ENCODE measurements at regions not wholly inside any gene's neighbourhood (a gene's known extent, or its start where the extent isn't known, plus 50 kb on each side); places are given as distances from the start of the nearest gene placed in this dataset.

DNA sequence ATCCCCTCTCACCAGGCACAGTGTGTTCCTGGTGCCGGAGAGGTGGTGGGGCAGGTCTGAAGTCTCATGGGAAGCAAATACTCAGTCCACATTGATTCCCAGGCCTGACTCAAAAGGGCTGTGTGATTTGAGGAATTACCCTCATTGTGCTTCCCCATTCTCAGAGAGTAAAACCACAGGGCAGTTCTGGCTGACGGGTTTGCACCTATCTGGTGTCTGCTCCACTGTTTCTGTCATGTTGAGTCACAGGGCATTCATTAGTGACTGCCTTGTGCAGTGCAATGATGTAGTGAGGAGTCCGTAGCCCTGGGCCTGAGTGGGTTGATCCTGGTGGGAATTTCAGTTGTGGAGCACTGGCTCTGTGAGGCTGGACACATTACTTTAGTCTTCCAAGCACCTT lies 85.2 kb upstream of the ARHGAP20 start:
- H3K27ac ChIP-seq, result no peak overlapping the region
- no peak for DNase-seq (ENCODE audit: low spot score)

DNA sequence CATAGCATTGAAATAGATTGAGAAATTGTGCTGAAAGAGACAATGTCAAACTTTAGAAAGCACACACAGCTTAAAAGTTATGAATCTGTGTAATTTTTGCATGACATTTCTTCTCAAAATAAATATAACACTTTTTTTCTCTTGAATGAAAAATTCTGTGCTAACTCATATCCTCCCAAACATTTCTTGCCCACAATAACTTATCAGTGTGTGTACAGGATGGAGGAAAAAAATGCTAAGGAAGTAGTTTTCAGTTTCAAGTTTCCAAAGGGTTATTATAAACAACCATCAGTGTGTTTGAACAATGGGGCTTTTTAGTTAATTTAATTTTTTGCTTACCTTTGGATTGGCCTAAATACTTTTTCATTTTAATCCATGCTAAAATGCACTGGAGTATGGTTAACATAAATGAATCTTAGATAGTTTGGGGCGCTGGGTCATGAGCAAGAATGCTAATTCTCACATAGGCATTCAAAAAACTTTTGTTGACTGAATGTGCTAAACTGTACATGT lies 82.9 kb upstream of the ARHGAP20 start:
- Histone ChIP-seq H3K4me3 (no peak overlapping the region), H3K27me3 (no peaks in the 10 kb centered on the region), H3K27ac (no peak overlapping the region), H3K4me1 (no peaks in the 10 kb centered on the region), H3K36me3 (no peaks in the 10 kb centered on the region), H3K9me3 (no peaks in the 10 kb centered on the region)
- TF ChIP-seq, protein P1, sequence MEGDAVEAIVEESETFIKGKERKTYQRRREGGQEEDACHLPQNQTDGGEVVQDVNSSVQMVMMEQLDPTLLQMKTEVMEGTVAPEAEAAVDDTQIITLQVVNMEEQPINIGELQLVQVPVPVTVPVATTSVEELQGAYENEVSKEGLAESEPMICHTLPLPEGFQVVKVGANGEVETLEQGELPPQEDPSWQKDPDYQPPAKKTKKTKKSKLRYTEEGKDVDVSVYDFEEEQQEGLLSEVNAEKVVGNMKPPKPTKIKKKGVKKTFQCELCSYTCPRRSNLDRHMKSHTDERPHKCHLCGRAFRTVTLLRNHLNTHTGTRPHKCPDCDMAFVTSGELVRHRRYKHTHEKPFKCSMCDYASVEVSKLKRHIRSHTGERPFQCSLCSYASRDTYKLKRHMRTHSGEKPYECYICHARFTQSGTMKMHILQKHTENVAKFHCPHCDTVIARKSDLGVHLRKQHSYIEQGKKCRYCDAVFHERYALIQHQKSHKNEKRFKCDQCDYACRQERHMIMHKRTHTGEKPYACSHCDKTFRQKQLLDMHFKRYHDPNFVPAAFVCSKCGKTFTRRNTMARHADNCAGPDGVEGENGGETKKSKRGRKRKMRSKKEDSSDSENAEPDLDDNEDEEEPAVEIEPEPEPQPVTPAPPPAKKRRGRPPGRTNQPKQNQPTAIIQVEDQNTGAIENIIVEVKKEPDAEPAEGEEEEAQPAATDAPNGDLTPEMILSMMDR (IDR thresholded peaks at IDR 0.05), result no peak
- DNase-seq (ENCODE audit: low spot score), result no peak

More for the DNA sequence above, 85.2 kb upstream of the ARHGAP20 start:
- Histone ChIP-seq H3K27me3 (no peaks in the 10 kb centered on the region), H3K4me1 (no peaks in the 10 kb centered on the region), H3K4me3 (no peak overlapping the region), H3K9me3 (no peaks in the 10 kb centered on the region), H3K36me3 (no peaks in the 10 kb centered on the region)
- TF ChIP-seq, protein P1 (IDR thresholded peaks at IDR 0.05), result no peak

DNA sequence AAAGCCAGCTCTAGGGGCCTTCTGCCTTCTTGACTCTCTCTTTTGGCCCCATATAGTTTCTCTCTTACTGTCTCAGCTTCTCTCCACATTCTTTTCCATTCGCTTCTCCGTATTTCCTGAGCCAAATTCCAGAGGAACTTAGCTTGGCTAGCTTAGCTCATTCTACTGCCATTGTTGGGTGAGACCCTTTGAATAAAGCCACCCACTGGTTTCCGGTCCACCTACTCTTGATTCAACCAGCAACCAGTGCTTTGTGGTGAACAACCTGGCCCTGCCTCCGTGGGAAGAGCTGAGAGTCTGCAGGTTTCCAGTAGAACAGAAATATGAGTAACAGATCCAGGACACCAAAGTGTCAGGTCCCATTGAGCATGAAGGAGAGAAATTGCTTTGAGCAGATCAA lies 81.3 kb upstream of the ARHGAP20 start:
- TF ChIP-seq, protein P1 (IDR thresholded peaks at IDR 0.05), result no peak
- Histone ChIP-seq H3K4me3 (no peak overlapping the region), H3K36me3 (no peaks in the 10 kb centered on the region), H3K27ac (no peak overlapping the region), H3K27me3 (no peaks in the 10 kb centered on the region), H3K9me3 (no peaks in the 10 kb centered on the region), H3K4me1 (no peaks in the 10 kb centered on the region)
- no peak for DNase-seq (ENCODE audit: low spot score)

DNA sequence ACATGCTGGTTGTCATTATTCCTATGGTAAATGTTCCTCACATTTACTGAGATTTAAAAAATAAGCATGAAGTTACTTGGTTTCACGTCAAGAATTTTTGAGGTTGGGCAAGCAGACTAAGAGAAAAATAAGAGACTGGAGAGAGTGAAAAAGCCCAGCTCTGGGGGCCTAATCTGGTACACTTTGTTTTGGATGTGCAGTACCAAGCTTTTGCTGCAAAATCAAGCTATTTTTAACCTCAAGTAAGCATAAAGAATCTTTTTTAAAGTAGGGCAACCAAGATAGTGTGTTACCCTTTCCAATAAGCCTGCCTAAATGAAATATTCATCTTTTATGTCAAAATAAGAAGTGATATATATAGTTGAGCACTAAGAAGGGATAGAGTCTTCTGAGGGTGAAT lies 79.4 kb upstream of the ARHGAP20 start:
- TF ChIP-seq, protein P1 (IDR thresholded peaks at IDR 0.05), result no peak
- DNase-seq (ENCODE audit: low spot score), result no peak

DNA sequence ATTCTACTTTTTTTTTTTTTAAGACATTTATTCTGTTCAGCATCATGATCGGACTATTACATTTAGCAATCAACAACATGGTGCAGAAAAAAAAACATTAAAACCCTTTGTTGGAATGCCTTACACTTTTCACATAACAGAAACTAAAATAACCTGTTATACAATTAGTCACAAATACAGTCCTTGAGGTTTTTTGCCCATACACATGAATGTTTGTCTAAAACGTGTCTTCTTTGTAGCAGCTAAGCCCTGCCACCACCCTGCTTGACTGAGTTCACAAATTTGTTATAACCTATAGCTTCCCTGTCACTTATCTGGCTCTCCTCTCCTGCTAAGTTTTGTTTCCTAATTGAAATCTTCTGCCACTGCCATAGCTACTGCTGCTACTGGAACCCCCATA lies 75.4 kb upstream of the ARHGAP20 start:
- Histone ChIP-seq H3K9me3 (peaks cover 0 to 8% of the 10 kb centered on the region in 2 donors), H3K36me3 (no peaks in the 10 kb centered on the region), H3K27ac (no peak overlapping the region), H3K27me3 (no peaks in the 10 kb centered on the region), H3K4me1 (no peaks in the 10 kb centered on the region), H3K4me3 (no peak overlapping the region)
- DNase-seq (ENCODE audit: low spot score), result no peak
- TF ChIP-seq, protein P1 (IDR thresholded peaks at IDR 0.05), result no peak

More for the DNA sequence above, 79.4 kb upstream of the ARHGAP20 start:
- Histone ChIP-seq H3K27me3 (no peaks in the 10 kb centered on the region), H3K27ac (no peak overlapping the region), H3K4me3 (no peak overlapping the region), H3K36me3 (no peaks in the 10 kb centered on the region), H3K4me1 (no peaks in the 10 kb centered on the region), H3K9me3 (no peaks in the 10 kb centered on the region)

DNA sequence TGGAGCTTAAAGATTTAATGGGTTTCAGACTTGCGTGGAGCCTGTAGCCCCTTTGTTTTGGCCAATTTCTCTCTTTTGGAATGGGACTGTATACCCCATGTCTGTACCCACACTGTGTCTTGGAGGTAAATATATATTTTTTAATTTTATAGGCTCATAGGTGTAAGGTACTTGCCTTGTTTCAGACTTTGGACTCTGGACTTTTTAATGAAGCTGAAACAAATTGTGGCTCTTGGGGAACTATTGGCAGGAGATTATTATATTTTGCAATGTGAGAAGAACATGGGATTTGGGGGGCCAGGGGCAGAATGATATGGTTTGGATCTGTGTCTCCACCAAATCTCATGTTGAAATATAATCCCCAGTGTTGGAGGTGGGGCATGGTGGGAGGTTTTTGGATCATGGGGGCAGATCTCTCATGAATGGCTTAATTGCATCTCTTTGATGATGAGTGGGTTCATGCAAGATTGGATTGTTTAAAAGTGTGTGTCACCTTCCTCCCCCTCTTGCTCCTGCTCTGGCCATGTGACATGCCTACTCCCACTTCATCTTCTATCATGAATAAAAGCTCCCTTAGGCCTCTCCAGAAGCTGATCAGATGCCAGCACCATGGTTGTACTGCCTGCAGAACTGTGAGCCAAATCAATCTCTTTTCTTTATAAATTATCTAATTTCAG lies 74.1 kb upstream of the ARHGAP20 start:
- no peaks in the 10 kb centered on the region for H3K27me3 ChIP-seq
- H3K27ac ChIP-seq, result no peak overlapping the region
- TF ChIP-seq, protein P1 (IDR thresholded peaks at IDR 0.05), result no peak
- H3K4me1 ChIP-seq, result no peaks in the 10 kb centered on the region
- no peaks in the 10 kb centered on the region for H3K36me3 ChIP-seq
- no peak for DNase-seq (ENCODE audit: low spot score)
- no peak overlapping the region for H3K4me3 ChIP-seq
- peaks cover 0 to 8% of the 10 kb centered on the region in 2 donors for H3K9me3 ChIP-seq

Data from right atrium auricular region (tissue), 2 donors.